IMR-90 (cell line): ENCODE measurements at regions not wholly inside any gene's neighbourhood (a gene's known extent, or its start where the extent isn't known, plus 50 kb on each side); places are given as distances from the start of the nearest gene placed in this dataset.

ENCODE experiments used
- ATAC-seq: fragments of 200-7000 bp; cut with Tn5 transposase; 2 replicates; pipeline ENCODE4 v1.9.1; 2020; ENCODE audit warnings: low read depth, mild to moderate bottlenecking, moderate library complexity
- BruUV-seq: library from RNA; stranded (reverse); fragments of 400-500 nt; replicated peaks from 2 replicates; lab custom pipeline; 2021; lab: Mats Ljungman, UMichigan
- CTCF ChIA-PET: fragments of 300-600 bp; formaldehyde crosslinking; extraction: SDS; loops from one replicate; lab custom pipeline; 2021; ENCODE audit warnings: antibody characterized with exemption; lab: Yijun Ruan, JAX
- POLR2A ChIA-PET: fragments of 300-600 bp; sonication (Branson Sonifier 250); formaldehyde crosslinking; loops from one replicate; lab custom pipeline; 2022; ENCODE audit warnings: antibody characterized with exemption; ENCODE audit not compliant: unreplicated experiment; lab: Charles Lee
- DNase-seq: peaks from one replicate; pipeline ENCODE4 v3.0.0; 2013
- H2AFZ ChIP-seq: replicated peaks from 2 replicates; pipeline ENCODE3; 2013; ENCODE audit warnings: low read length, mild to moderate bottlenecking; ENCODE audit not compliant: poor library complexity
- H2AK5ac ChIP-seq: 2 replicates; pipeline ENCODE4 v1.6.1; 2013; ENCODE audit warnings: low read depth, low read length, inconsistent platforms
- H2AK9ac ChIP-seq: replicated peaks from 2 replicates; pipeline ENCODE3; 2013; ENCODE audit warnings: mild to moderate bottlenecking, low read depth, low read length, moderate library complexity; ENCODE audit not compliant: poor library complexity
- H2BK120ac ChIP-seq: 2 replicates; pipeline ENCODE4 v1.6.1; 2013; ENCODE audit warnings: low read depth, low read length, inconsistent platforms
- H2BK15ac ChIP-seq: 3 replicates; pipeline ENCODE4 v1.6.1; 2013; ENCODE audit warnings: low read depth, low read length, inconsistent platforms
- H2BK20ac ChIP-seq: 2 replicates; pipeline ENCODE4 v1.6.1; 2013; ENCODE audit warnings: low read depth, mild to moderate bottlenecking, inconsistent platforms, low read length, moderate library complexity
- H2BK5ac ChIP-seq: 2 replicates; pipeline ENCODE4 v1.6.1; 2013; ENCODE audit warnings: mild to moderate bottlenecking, low read depth, low read length, inconsistent platforms; ENCODE audit not compliant: poor library complexity, severe bottlenecking
- H3K14ac ChIP-seq: replicated peaks from 2 replicates; pipeline ENCODE4 v1.6.1; 2013; ENCODE audit warnings: low read depth, low read length, inconsistent platforms
- H3K18ac ChIP-seq: 2 replicates; pipeline ENCODE4 v1.6.1; 2013; ENCODE audit warnings: low read depth, low read length, control low read depth
- H3K23ac ChIP-seq: 2 replicates; pipeline ENCODE4 v1.6.1; 2013; ENCODE audit warnings: low read depth, low read length, inconsistent platforms
- H3K27ac ChIP-seq: 2 replicates; pipeline ENCODE4 v1.5.1; 2013; ENCODE audit warnings: mild to moderate bottlenecking, control low read depth, low read length; ENCODE audit not compliant: insufficient read depth
- H3K27me3 ChIP-seq: 2 replicates; pipeline ENCODE4 v1.6.1; 2013; ENCODE audit warnings: low read length; ENCODE audit not compliant: control insufficient read depth, insufficient read depth
- H3K36me3 ChIP-seq: 2 replicates; pipeline ENCODE4 v1.6.1; 2013; ENCODE audit warnings: low read length, mixed read lengths; ENCODE audit not compliant: control insufficient read depth, insufficient read depth
- H3K4ac ChIP-seq: 2 replicates; pipeline ENCODE4 v1.6.1; 2013; ENCODE audit warnings: low read depth, low read length, inconsistent platforms
- H3K4me1 ChIP-seq: 2 replicates; pipeline ENCODE4 v1.6.1; 2013; ENCODE audit warnings: low read length, mixed read lengths; ENCODE audit not compliant: control insufficient read depth, insufficient read depth
- H3K4me2 ChIP-seq: 2 replicates; pipeline ENCODE4 v1.6.1; 2013; ENCODE audit warnings: low read depth, mild to moderate bottlenecking, control low read depth, low read length, moderate library complexity
- H3K4me3 ChIP-seq: 2 replicates; pipeline ENCODE4 v1.5.1; 2013; ENCODE audit warnings: low read depth, mild to moderate bottlenecking, control low read depth, low read length, moderate library complexity; ENCODE audit not compliant: insufficient read depth
- H3K56ac ChIP-seq: 2 replicates; pipeline ENCODE4 v1.6.1; 2013; ENCODE audit warnings: low read length, inconsistent platforms; ENCODE audit not compliant: insufficient read depth; ENCODE audit errors: extremely low read depth
- H3K79me1 ChIP-seq, 2 experiments: 2 replicates each; pipeline ENCODE4 v1.6.1; 2013; ENCODE audit warnings: low read length in 2 of 2, inconsistent platforms in 1 of 2, low read depth in 1 of 2
- H3K9ac ChIP-seq: 2 replicates; pipeline ENCODE4 v1.6.1; 2013; ENCODE audit warnings: low read depth, low read length, control low read depth
- H3K9me1 ChIP-seq: 2 replicates; pipeline ENCODE4 v1.6.1; 2013; ENCODE audit warnings: low read length, inconsistent platforms; ENCODE audit not compliant: insufficient read depth
- H3K9me3 ChIP-seq: 2 replicates; pipeline ENCODE4 v1.6.1; 2013; ENCODE audit warnings: low read length; ENCODE audit not compliant: control insufficient read depth, insufficient read depth
- H4K20me1 ChIP-seq: 2 replicates; pipeline ENCODE4 v1.6.1; 2013; ENCODE audit warnings: low read length, inconsistent platforms; ENCODE audit not compliant: insufficient read depth
- H4K5ac ChIP-seq: 2 replicates; pipeline ENCODE4 v1.6.1; 2013; ENCODE audit warnings: mild to moderate bottlenecking, low read depth, low read length, control low read depth
- H4K8ac ChIP-seq, 2 experiments: 2 replicates each; pipeline ENCODE4 v1.6.1; 2013; ENCODE audit warnings: low read depth in 2 of 2, low read length in 2 of 2, control low read depth in 1 of 2, inconsistent platforms in 1 of 2
- H4K91ac ChIP-seq: 2 replicates; pipeline ENCODE4 v1.6.1; 2013; ENCODE audit warnings: low read depth, low read length, inconsistent platforms; ENCODE audit not compliant: insufficient read depth
- BHLHE40 ChIP-seq: fragments of 150-350 bp; IDR thresholded peaks from 2 replicates; pipeline ENCODE4 v1.6.1; 2016; ENCODE audit warnings: mild to moderate bottlenecking, low read depth, low read length
- CEBPB ChIP-seq: IDR thresholded peaks from 2 replicates; pipeline ENCODE4 v1.6.1; 2012; ENCODE audit warnings: low read depth, low read length, improper control_type of control experiment
- CHD1 ChIP-seq: IDR thresholded peaks from 2 replicates; pipeline ENCODE4 v1.6.1; 2012; ENCODE audit warnings: low read depth, low read length, improper control_type of control experiment
- FOS ChIP-seq: fragments of 150-350 bp; IDR thresholded peaks from 2 replicates; pipeline ENCODE4 v1.6.1; 2016; ENCODE audit warnings: low read depth, low read length
- MAFK ChIP-seq: IDR thresholded peaks from 2 replicates; pipeline ENCODE4 v1.6.1; 2012; ENCODE audit warnings: low read depth, low read length, improper control_type of control experiment
- MAZ ChIP-seq: IDR thresholded peaks from 2 replicates; pipeline ENCODE4 v1.6.1; 2012; ENCODE audit warnings: low read depth, mild to moderate bottlenecking, low read length, improper control_type of control experiment, moderate library complexity, borderline replicate concordance
- MXI1 ChIP-seq: IDR thresholded peaks from 2 replicates; pipeline ENCODE4 v1.6.1; 2012; ENCODE audit warnings: low read depth, mild to moderate bottlenecking, low read length, moderate library complexity, borderline replicate concordance
- NFE2L2 ChIP-seq: fragments of 150-350 bp; IDR thresholded peaks from 2 replicates; pipeline ENCODE4 v1.6.1; 2016; ENCODE audit warnings: low read depth, mild to moderate bottlenecking, low read length
- POLR2A ChIP-seq: IDR thresholded peaks from 2 replicates; pipeline ENCODE4 v1.6.1; 2012; ENCODE audit warnings: mild to moderate bottlenecking, low read depth, low read length
- RAD21 ChIP-seq: IDR thresholded peaks from 2 replicates; pipeline ENCODE4 v1.6.1; 2012; ENCODE audit warnings: low read length, improper control_type of control experiment
- RCOR1 ChIP-seq: IDR thresholded peaks from 2 replicates; pipeline ENCODE4 v1.6.1; 2012; ENCODE audit warnings: mild to moderate bottlenecking, low read length, improper control_type of control experiment; ENCODE audit not compliant: insufficient replicate concordance
- RFX5 ChIP-seq: IDR thresholded peaks from 2 replicates; pipeline ENCODE4 v1.8.0; 2012; ENCODE audit warnings: low read depth, mild to moderate bottlenecking, low read length, moderate library complexity
- SMC3 ChIP-seq: fragments of 150-350 bp; IDR thresholded peaks from 2 replicates; pipeline ENCODE4 v1.6.1; 2016; ENCODE audit warnings: low read depth, mild to moderate bottlenecking, antibody characterized with exemption, low read length, moderate library complexity
- WGBS, 2 experiments: methylation state at CpG; one replicate each; pipeline versions ENCODE4 v1.1.5 to v1.1.7; 2013; ENCODE audit warnings: missing lambda C conversion rate in 2 of 2; ENCODE audit not compliant: insufficient read length in 1 of 2; ENCODE audit errors: extremely low coverage in 2 of 2; 5-methylcytosine and 5-hydroxymethylcytosine counted together
- dilution Hi-C: fragments of 300-500 bp; cut with HindIII; formaldehyde crosslinking; loops from one replicate; pipeline ENCODE4 v1.14.3; 2018; ENCODE audit warnings: low sequenced_read_pairs; ENCODE audit not compliant: unreplicated experiment
- in situ Hi-C: fragments of 300-500 bp; cut with MboI; formaldehyde crosslinking; loops from 3 replicates; pipeline ENCODE4 v1.14.3; 2019; ENCODE audit warnings: low sequenced_read_pairs, inconsistent platforms, mixed read lengths
- intact Hi-C: fragments of 100-400 bp; cut with micrococcal nuclease; formaldehyde crosslinking; loops from 2 replicates; pipeline ENCODE4 v1.10.0; 2022
- TF ChIP-seq, protein P1 (sequence below): conservative IDR thresholded peaks from 2 replicates; pipeline ENCODE4 v1.5.1; 2012; ENCODE audit warnings: mild to moderate bottlenecking, low read depth, low read length, improper control_type of control experiment
- TF ChIP-seq, protein P2 (sequence below): fragments of 150-350 bp; IDR thresholded peaks from 2 replicates; pipeline ENCODE4 v1.6.1; 2016; ENCODE audit warnings: low read depth, mild to moderate bottlenecking, low read length, moderate library complexity, borderline replicate concordance
- TF ChIP-seq, protein P3 (sequence below): fragments of 150-350 bp; IDR thresholded peaks from 2 replicates; pipeline ENCODE4 v1.6.1; 2017; ENCODE audit warnings: mild to moderate bottlenecking, antibody characterized with exemption, low read length, low read depth

DNA sequence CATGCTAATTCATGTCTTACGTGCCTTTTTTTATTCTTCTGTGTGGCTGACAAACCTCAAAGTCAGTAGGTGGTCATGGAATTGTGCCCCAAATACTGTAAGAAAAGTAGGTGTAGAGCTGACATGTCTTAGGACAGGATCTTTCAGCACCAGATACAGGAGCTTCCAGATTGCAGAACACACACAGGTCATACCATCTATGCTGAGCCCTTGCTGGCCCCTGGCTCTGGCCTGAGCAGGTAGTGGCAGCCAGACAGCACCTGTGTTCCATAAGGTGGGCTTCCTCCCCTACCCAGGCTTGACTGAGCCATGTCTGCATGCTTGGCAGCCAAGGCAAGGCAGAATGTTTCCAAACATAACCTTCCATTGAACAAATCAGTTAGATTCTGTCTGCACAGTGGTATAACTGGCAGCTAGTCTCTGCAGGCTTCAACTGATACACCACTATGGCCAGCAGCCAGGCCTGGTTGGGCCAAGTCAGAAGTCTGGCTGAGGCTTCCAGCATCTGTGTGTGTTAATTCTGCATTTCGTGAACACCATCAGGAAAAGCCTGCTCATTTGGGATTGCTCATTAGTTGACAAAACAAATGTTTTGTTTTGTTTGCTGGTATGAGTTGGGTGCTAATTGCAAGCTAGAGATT is 366.5 kb downstream of the FOXA2 start:
- in situ Hi-C loops (no loop called here), intact Hi-C loops (no loop called here), dilution Hi-C loops (no loop called here)
- no CpG with 5 or more reads among the region's 2 CpGs for WGBS, 2 experiments
- Histone ChIP-seq H2BK120ac (no peak overlapping the region), H2BK20ac (no peak overlapping the region), H3K18ac (no peak overlapping the region), H2AK5ac (no peak overlapping the region), H3K14ac (no peak overlapping the region), H3K9ac (no peak overlapping the region), H2AK9ac (no peak overlapping the region), H4K20me1 (no peaks in the 10 kb centered on the region), H3K79me1 (no peaks in the 10 kb centered on the region), H3K4me1 (no peaks in the 10 kb centered on the region), H2AFZ (no peak overlapping the region), H4K91ac (no peak overlapping the region), H2BK15ac (no peak overlapping the region), H3K9me3 (peaks cover 13% of the 10 kb centered on the region), H3K9me1 (no peaks in the 10 kb centered on the region), H4K8ac (no peak overlapping the region), H3K4ac (no peak overlapping the region), H3K4me2 (no peak overlapping the region), H3K27me3 (no peaks in the 10 kb centered on the region), H3K4me3 (no peak overlapping the region), H3K56ac (no peak overlapping the region), H4K5ac (no peak overlapping the region), H3K36me3 (no peaks in the 10 kb centered on the region), H3K27ac (no peak overlapping the region), H2BK5ac (no peak overlapping the region), H3K23ac (no peak overlapping the region)
- DNase-seq (no peak), ATAC-seq (no peak)
- ChIA-PET POLR2A (no interaction called here), CTCF (no interaction called here)
- TF ChIP-seq RCOR1 (no peak), MXI1 (no peak), POLR2A (no peak), MAZ (no peak), CHD1 (no peak), MAFK (no peak), RFX5 (no peak), NFE2L2 (no peak), FOS (no peak), BHLHE40 (no peak), RAD21 (no peak), CEBPB (no peak), SMC3 (no peak)
- TF ChIP-seq, protein P1, sequence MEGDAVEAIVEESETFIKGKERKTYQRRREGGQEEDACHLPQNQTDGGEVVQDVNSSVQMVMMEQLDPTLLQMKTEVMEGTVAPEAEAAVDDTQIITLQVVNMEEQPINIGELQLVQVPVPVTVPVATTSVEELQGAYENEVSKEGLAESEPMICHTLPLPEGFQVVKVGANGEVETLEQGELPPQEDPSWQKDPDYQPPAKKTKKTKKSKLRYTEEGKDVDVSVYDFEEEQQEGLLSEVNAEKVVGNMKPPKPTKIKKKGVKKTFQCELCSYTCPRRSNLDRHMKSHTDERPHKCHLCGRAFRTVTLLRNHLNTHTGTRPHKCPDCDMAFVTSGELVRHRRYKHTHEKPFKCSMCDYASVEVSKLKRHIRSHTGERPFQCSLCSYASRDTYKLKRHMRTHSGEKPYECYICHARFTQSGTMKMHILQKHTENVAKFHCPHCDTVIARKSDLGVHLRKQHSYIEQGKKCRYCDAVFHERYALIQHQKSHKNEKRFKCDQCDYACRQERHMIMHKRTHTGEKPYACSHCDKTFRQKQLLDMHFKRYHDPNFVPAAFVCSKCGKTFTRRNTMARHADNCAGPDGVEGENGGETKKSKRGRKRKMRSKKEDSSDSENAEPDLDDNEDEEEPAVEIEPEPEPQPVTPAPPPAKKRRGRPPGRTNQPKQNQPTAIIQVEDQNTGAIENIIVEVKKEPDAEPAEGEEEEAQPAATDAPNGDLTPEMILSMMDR: no peak
- TF ChIP-seq, protein P2, sequence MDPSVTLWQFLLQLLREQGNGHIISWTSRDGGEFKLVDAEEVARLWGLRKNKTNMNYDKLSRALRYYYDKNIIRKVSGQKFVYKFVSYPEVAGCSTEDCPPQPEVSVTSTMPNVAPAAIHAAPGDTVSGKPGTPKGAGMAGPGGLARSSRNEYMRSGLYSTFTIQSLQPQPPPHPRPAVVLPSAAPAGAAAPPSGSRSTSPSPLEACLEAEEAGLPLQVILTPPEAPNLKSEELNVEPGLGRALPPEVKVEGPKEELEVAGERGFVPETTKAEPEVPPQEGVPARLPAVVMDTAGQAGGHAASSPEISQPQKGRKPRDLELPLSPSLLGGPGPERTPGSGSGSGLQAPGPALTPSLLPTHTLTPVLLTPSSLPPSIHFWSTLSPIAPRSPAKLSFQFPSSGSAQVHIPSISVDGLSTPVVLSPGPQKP: no peak
- TF ChIP-seq, protein P3, sequence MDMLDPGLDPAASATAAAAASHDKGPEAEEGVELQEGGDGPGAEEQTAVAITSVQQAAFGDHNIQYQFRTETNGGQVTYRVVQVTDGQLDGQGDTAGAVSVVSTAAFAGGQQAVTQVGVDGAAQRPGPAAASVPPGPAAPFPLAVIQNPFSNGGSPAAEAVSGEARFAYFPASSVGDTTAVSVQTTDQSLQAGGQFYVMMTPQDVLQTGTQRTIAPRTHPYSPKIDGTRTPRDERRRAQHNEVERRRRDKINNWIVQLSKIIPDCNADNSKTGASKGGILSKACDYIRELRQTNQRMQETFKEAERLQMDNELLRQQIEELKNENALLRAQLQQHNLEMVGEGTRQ: no peak
- BruUV-seq: no TSS peak
